GM18498 (cell line): ENCODE measurements at regions not wholly inside any gene's neighbourhood (a gene's known extent, or its start where the extent isn't known, plus 50 kb on each side); places are given as distances from the start of the nearest gene placed in this dataset.

ENCODE experiments used
- ATAC-seq: cut with Tn5 transposase; IDR thresholded peaks from one replicate; pipeline ENCODE4 v1.9.1; 2021; ENCODE audit warnings: mild to moderate bottlenecking, moderate library complexity; ENCODE audit not compliant: unreplicated experiment

GRCh38 chr5:176174345-176175025 is 63.7 kb upstream of the SIMC1 start:
- ATAC-seq, result no peak

- ATAC-seq, result no peak
Observed at GRCh38 chr5:176175101-176175852, 62.9 kb upstream of the SIMC1 start.

- no peak for ATAC-seq
Observed at GRCh38 chr5:176176231-176176630, 62.0 kb upstream of the SIMC1 start.

GRCh38 chr5:176178789-176179188 is 59.4 kb upstream of the SIMC1 start:
- ATAC-seq, result no peak

GRCh38 chr5:176180339-176180738 is 57.9 kb upstream of the SIMC1 start:
- ATAC-seq, result no peak

- no peak for ATAC-seq
Observed at GRCh38 chr5:176180781-176181180, 57.4 kb upstream of the SIMC1 start.

- no peak for ATAC-seq
Observed at GRCh38 chr5:176181271-176181855, 56.9 kb upstream of the SIMC1 start.

GRCh38 chr5:176183321-176184074 is 54.7 kb upstream of the SIMC1 start:
- no peak for ATAC-seq

- no peak for ATAC-seq
Observed at GRCh38 chr5:176184608-176185132, 53.6 kb upstream of the SIMC1 start.

- no peak for ATAC-seq
Observed at GRCh38 chr5:176185133-176185733, 53.0 kb upstream of the SIMC1 start.

- no peak for ATAC-seq
Observed at GRCh38 chr5:176186107-176186506, 52.1 kb upstream of the SIMC1 start.

GRCh38 chr5:176187276-176188062 is 50.8 kb upstream of the SIMC1 start:
- no peak for ATAC-seq

GRCh38 chr5:176188085-176188484 is 50.1 kb upstream of the SIMC1 start:
- ATAC-seq, result no peak
